HG03175 (cell line): ENCODE measurements at regions not wholly inside any gene's neighbourhood (a gene's known extent, or its start where the extent isn't known, plus 50 kb on each side); places are given as distances from the start of the nearest gene placed in this dataset.
"Not testable (repeated sequence)": the region's sequence is repeated elsewhere in the genome, so short reads cannot be mapped to it uniquely, and the experiment has no call there.

Experiments
- ATAC-seq: cut with Tn5 transposase; IDR thresholded peaks from one replicate; pipeline ENCODE4 v1.9.1; 2021; ENCODE audit warnings: mild to moderate bottlenecking, moderate library complexity; ENCODE audit not compliant: unreplicated experiment

- ATAC-seq: no peak
Observed at GRCh38 chr1:220942278-220942677, 63.0 kb downstream of the HLX start.

- ATAC-seq: not testable (repeated sequence)
Observed at GRCh38 chr1:220942914-220943313, 63.7 kb downstream of the HLX start.

- no peak for ATAC-seq
Observed at GRCh38 chr1:220943319-220943996, 64.2 kb downstream of the HLX start.

GRCh38 chr1:220950576-220950975 lies 71.3 kb downstream of the HLX start:
- ATAC-seq: no peak

GRCh38 chr1:220952961-220953643 lies 73.9 kb downstream of the HLX start:
- no peak for ATAC-seq

- no peak for ATAC-seq
Observed at GRCh38 chr1:220954321-220955075, 75.3 kb downstream of the HLX start.

- ATAC-seq: no peak
Observed at GRCh38 chr1:220955116-220955515, 75.9 kb downstream of the HLX start.

- ATAC-seq: no peak
Observed at GRCh38 chr1:220956501-220957232, 77.4 kb downstream of the HLX start.

GRCh38 chr1:220957233-220957605 lies 78.0 kb downstream of the HLX start:
- no peak for ATAC-seq

- no peak for ATAC-seq
Observed at GRCh38 chr1:220958234-220958633, 79.0 kb downstream of the HLX start.

- no peak for ATAC-seq
Observed at GRCh38 chr1:220962031-220962751, 82.9 kb downstream of the HLX start.

- no peak for ATAC-seq
Observed at GRCh38 chr1:220966041-220966440, 86.8 kb downstream of the HLX start.

- ATAC-seq: no peak
Observed at GRCh38 chr1:220966473-220966872, 87.2 kb downstream of the HLX start.

GRCh38 chr1:220966881-220967611 lies 87.8 kb downstream of the HLX start:
- no peak for ATAC-seq

- ATAC-seq: no peak
Observed at GRCh38 chr1:220967911-220968310, 88.7 kb downstream of the HLX start.

GRCh38 chr1:220969281-220969680 lies 90.0 kb downstream of the HLX start:
- not testable (repeated sequence) for ATAC-seq

GRCh38 chr1:220970311-220970710 lies 91.1 kb downstream of the HLX start:
- ATAC-seq: no peak

GRCh38 chr1:220971221-220971620 lies 92.0 kb downstream of the HLX start:
- no peak for ATAC-seq

- ATAC-seq: no peak
Observed at GRCh38 chr1:220974431-220974830, 95.2 kb downstream of the HLX start.

- no peak for ATAC-seq
Observed at GRCh38 chr1:220976390-220976789, 97.1 kb downstream of the HLX start.
